GM23338 (cell line): ENCODE measurements at regions not wholly inside any gene's neighbourhood (a gene's known extent, or its start where the extent isn't known, plus 50 kb on each side); places are given as distances from the start of the nearest gene placed in this dataset.

Source experiments
- ATAC-seq: fragments of 200-7000 bp; cut with Tn5 transposase; 3 replicates; pipeline ENCODE4 v1.9.1; 2020
- DNase-seq: peaks from one replicate; pipeline ENCODE4 v3.0.0-alpha.2; 2015; ENCODE audit warnings: low spot score
- H2AFZ ChIP-seq: fragments of 200-600 bp; sonication (generic); 2 replicates; pipeline ENCODE4 v1.8.0; 2016; ENCODE audit warnings: antibody characterized with exemption, mild to moderate bottlenecking, moderate library complexity
- H3F3A ChIP-seq: fragments of 200-600 bp; sonication (generic); replicated peaks from 2 replicates; pipeline ENCODE4 v1.8.0; 2017; ENCODE audit warnings: antibody characterized with exemption, mixed run types, low read depth
- H3K27ac ChIP-seq: fragments of 200-600 bp; sonication (generic); 2 replicates; pipeline ENCODE4 v1.6.1; 2016; ENCODE audit warnings: low read depth
- H3K27me3 ChIP-seq: fragments of 200-600 bp; sonication (generic); 2 replicates; pipeline ENCODE4 v1.8.0; 2016; ENCODE audit warnings: mild to moderate bottlenecking, mixed run types, moderate library complexity; ENCODE audit not compliant: insufficient read depth
- H3K36me3 ChIP-seq: fragments of 200-600 bp; sonication (generic); 2 replicates; pipeline ENCODE4 v1.8.0; 2016; ENCODE audit warnings: mild to moderate bottlenecking; ENCODE audit not compliant: insufficient read depth
- H3K4me1 ChIP-seq: fragments of 200-600 bp; sonication (generic); 2 replicates; pipeline ENCODE4 v1.8.0; 2016; ENCODE audit warnings: mild to moderate bottlenecking, moderate library complexity; ENCODE audit not compliant: insufficient read depth
- H3K4me2 ChIP-seq: fragments of 200-600 bp; sonication (generic); 2 replicates; pipeline ENCODE4 v1.7.1; 2017; ENCODE audit warnings: mixed run types
- H3K4me3 ChIP-seq: fragments of 200-600 bp; sonication (generic); 2 replicates; pipeline ENCODE4 v1.6.1; 2016; ENCODE audit warnings: mixed run types
- H3K79me2 ChIP-seq: fragments of 200-600 bp; sonication (generic); replicated peaks from 2 replicates; pipeline ENCODE4 v1.8.0; 2017; ENCODE audit warnings: mild to moderate bottlenecking; ENCODE audit not compliant: insufficient read depth
- H3K9me2 ChIP-seq: fragments of 200-600 bp; sonication (generic); 2 replicates; pipeline ENCODE4 v1.8.0; 2017; ENCODE audit not compliant: insufficient read depth
- H4K20me1 ChIP-seq: fragments of 200-600 bp; sonication (generic); replicated peaks from 2 replicates; pipeline ENCODE4 v1.8.0; 2017; ENCODE audit warnings: mild to moderate bottlenecking; ENCODE audit not compliant: insufficient read depth
- H3K27ac Mint-ChIP-seq: 2 replicates; pipeline ENCODE4 v1.8.0; 2020; ENCODE audit warnings: inconsistent platforms, mild to moderate bottlenecking, moderate library complexity, mixed read lengths
- H3K27me3 Mint-ChIP-seq: 3 replicates; pipeline ENCODE4 v1.8.0; 2022; ENCODE audit warnings: low read depth, mild to moderate bottlenecking, moderate library complexity, mixed read lengths, inconsistent platforms; ENCODE audit not compliant: insufficient read depth, poor library complexity
- H3K36me3 Mint-ChIP-seq: 3 replicates; pipeline ENCODE4 v1.8.0; 2021; ENCODE audit warnings: low read depth, mild to moderate bottlenecking, inconsistent platforms, moderate library complexity, mixed read lengths
- H3K4me1 Mint-ChIP-seq: 3 replicates; pipeline ENCODE4 v1.8.0; 2020; ENCODE audit warnings: mild to moderate bottlenecking, inconsistent platforms, mixed read lengths
- H3K4me3 Mint-ChIP-seq: 3 replicates; pipeline ENCODE4 v1.8.0; 2021; ENCODE audit warnings: moderate library complexity, mild to moderate bottlenecking, inconsistent platforms, mixed read lengths
- H3K9me3 Mint-ChIP-seq: 3 replicates; pipeline ENCODE4 v1.8.0; 2020; ENCODE audit warnings: moderate library complexity, mild to moderate bottlenecking, inconsistent platforms, mixed read lengths
- CREB1 ChIP-seq: fragments of 250-450 bp; sonication (Bioruptor Pico); IDR thresholded peaks from 2 replicates; pipeline ENCODE4 v1.5.0; 2020; ENCODE audit warnings: low read depth, mild to moderate bottlenecking, moderate library complexity
- CTCF ChIP-seq, 2 experiments: fragments of 200-600 bp in 1 of 2; sonication (generic) in 1 of 2; conservative IDR thresholded peaks; 2 replicates each; pipeline versions ENCODE4 v1.5.1 to v1.6.1; 2016 to 2017; ENCODE audit warnings: antibody characterized with exemption in 2 of 2, low read depth in 2 of 2, mild to moderate bottlenecking in 2 of 2, moderate library complexity in 1 of 2
- ETS1 ChIP-seq: IDR thresholded peaks from 2 replicates; pipeline ENCODE4 v1.6.1; 2016; ENCODE audit warnings: antibody characterized with exemption
- EZH2 ChIP-seq: fragments of 200-600 bp; sonication (generic); IDR thresholded peaks from one replicate; pipeline ENCODE4 v1.8.0; 2017; ENCODE audit warnings: antibody characterized with exemption, mild to moderate bottlenecking, low read depth; ENCODE audit not compliant: unreplicated experiment
- EZH2phosphoT487 ChIP-seq: fragments of 200-600 bp; sonication (generic); IDR thresholded peaks from one replicate; pipeline ENCODE4 v1.8.1; 2018; ENCODE audit warnings: antibody characterized with exemption; ENCODE audit not compliant: unreplicated experiment
- JUNB ChIP-seq: IDR thresholded peaks from one replicate; pipeline ENCODE4 v1.6.1; 2016; ENCODE audit warnings: antibody characterized with exemption; ENCODE audit not compliant: unreplicated experiment
- NANOG ChIP-seq: IDR thresholded peaks from 2 replicates; pipeline ENCODE4 v1.6.1; 2016; ENCODE audit warnings: antibody characterized with exemption, borderline replicate concordance
- POLR2AphosphoS5 ChIP-seq: IDR thresholded peaks from 2 replicates; pipeline ENCODE4 v1.6.1; 2016; ENCODE audit warnings: antibody characterized with exemption, low read depth
- REST ChIP-seq: IDR thresholded peaks from one replicate; pipeline ENCODE4 v1.6.1; 2018; ENCODE audit warnings: antibody characterized with exemption; ENCODE audit not compliant: unreplicated experiment
- STAT1 ChIP-seq: IDR thresholded peaks from one replicate; pipeline ENCODE4 v1.6.1; 2016; ENCODE audit warnings: antibody characterized with exemption; ENCODE audit not compliant: unreplicated experiment
- ZNF114 ChIP-seq: fragments of 250-450 bp; sonication (Bioruptor Pico); IDR thresholded peaks from 2 replicates; pipeline ENCODE4 v1.5.0; 2020; ENCODE audit warnings: mild to moderate bottlenecking, moderate library complexity
- ZNF331 ChIP-seq: fragments of 250-450 bp; sonication (Bioruptor Pico); IDR thresholded peaks from 2 replicates; pipeline ENCODE4 v1.5.0; 2020; ENCODE audit warnings: low read depth, mild to moderate bottlenecking, moderate library complexity
- ZNF462 ChIP-seq: fragments of 250-450 bp; sonication (Bioruptor Pico); IDR thresholded peaks from 2 replicates; pipeline ENCODE4 v1.5.0; 2020; ENCODE audit warnings: mild to moderate bottlenecking, moderate library complexity

- Histone ChIP-seq H3K27ac (no peak overlapping the region), H4K20me1 (no peaks in the 10 kb centered on the region), H3K4me2 (no peak overlapping the region), H3K4me1 (no peaks in the 10 kb centered on the region), H3K36me3 (no peaks in the 10 kb centered on the region; the same call in 1 of the 2 replicates), H3K79me2 (no peaks in the 10 kb centered on the region), H3F3A (no peaks in the 10 kb centered on the region), H3K27me3 (no peaks in the 10 kb centered on the region), H3K9me2 (no peaks in the 10 kb centered on the region), H3K4me3 (no peak overlapping the region), H2AFZ (no peak overlapping the region)
- Mint-ChIP-seq H3K36me3 (no peaks in the 10 kb centered on the region), H3K4me3 (no peak overlapping the region), H3K4me1 (no peaks in the 10 kb centered on the region), H3K9me3 (peaks cover 26% of the 10 kb centered on the region), H3K27me3 (no peaks in the 10 kb centered on the region), H3K27ac (no peak overlapping the region)
- ATAC-seq (no peak), DNase-seq (no peak)
- TF ChIP-seq JUNB: no peak
- no peak for TF ChIP-seq CREB1 (CRISPR knock-in tag)
- no peak for TF ChIP-seq POLR2AphosphoS5
- no peak for TF ChIP-seq ETS1
- TF ChIP-seq CTCF (conservative IDR thresholded peaks at IDR 0.05; ENCODE audit: low read depth in 2 of 2): no peak
- no peak for TF ChIP-seq EZH2
- TF ChIP-seq ZNF331 (CRISPR knock-in tag): no peak
- no peak for TF ChIP-seq ZNF462 (CRISPR knock-in tag)
- no peak for TF ChIP-seq NANOG
- TF ChIP-seq ZNF114: no peak
- no peak for TF ChIP-seq EZH2phosphoT487
- no peak for TF ChIP-seq STAT1
- TF ChIP-seq REST: no peak
Observed at GRCh38 chr2:23183733-23184132, 201.2 kb upstream of the KLHL29 start.
